Nephron (organoid): ENCODE measurements at regions not wholly inside any gene's neighbourhood (a gene's known extent, or its start where the extent isn't known, plus 50 kb on each side); places are given as distances from the start of the nearest gene placed in this dataset.

ENCODE experiments used
- H3K27ac Mint-ChIP-seq, 3 experiments: 2 replicates each; pipeline ENCODE4 v1.8.0; 2020; ENCODE audit warnings: mixed read lengths in 3 of 3, mild to moderate bottlenecking in 2 of 3, moderate library complexity in 1 of 3
- H3K27me3 Mint-ChIP-seq: 2 replicates; pipeline ENCODE4 v1.8.0; 2021; ENCODE audit warnings: low read depth, mild to moderate bottlenecking, moderate library complexity, mixed read lengths
- H3K36me3 Mint-ChIP-seq: 2 replicates; pipeline ENCODE4 v1.8.0; 2020; ENCODE audit warnings: low read depth, mixed read lengths
- H3K4me1 Mint-ChIP-seq: 2 replicates; pipeline ENCODE4 v1.8.0; 2020; ENCODE audit warnings: mixed read lengths
- H3K4me3 Mint-ChIP-seq, 3 experiments: 2 replicates each; pipeline ENCODE4 v1.8.0; 2020; ENCODE audit warnings: mild to moderate bottlenecking in 3 of 3, mixed read lengths in 3 of 3, moderate library complexity in 2 of 3
- H3K9me3 Mint-ChIP-seq: 2 replicates; pipeline ENCODE4 v1.8.0; 2020; ENCODE audit warnings: mixed read lengths
- TF ChIP-seq, protein P1 (sequence below), 3 experiments: fragments of 200-600 bp; sonication (generic); IDR thresholded peaks; one replicate each; pipeline ENCODE4 v1.5.0; 2021; ENCODE audit warnings: antibody characterized with exemption in 3 of 3; ENCODE audit not compliant: unreplicated experiment in 3 of 3

DNA sequence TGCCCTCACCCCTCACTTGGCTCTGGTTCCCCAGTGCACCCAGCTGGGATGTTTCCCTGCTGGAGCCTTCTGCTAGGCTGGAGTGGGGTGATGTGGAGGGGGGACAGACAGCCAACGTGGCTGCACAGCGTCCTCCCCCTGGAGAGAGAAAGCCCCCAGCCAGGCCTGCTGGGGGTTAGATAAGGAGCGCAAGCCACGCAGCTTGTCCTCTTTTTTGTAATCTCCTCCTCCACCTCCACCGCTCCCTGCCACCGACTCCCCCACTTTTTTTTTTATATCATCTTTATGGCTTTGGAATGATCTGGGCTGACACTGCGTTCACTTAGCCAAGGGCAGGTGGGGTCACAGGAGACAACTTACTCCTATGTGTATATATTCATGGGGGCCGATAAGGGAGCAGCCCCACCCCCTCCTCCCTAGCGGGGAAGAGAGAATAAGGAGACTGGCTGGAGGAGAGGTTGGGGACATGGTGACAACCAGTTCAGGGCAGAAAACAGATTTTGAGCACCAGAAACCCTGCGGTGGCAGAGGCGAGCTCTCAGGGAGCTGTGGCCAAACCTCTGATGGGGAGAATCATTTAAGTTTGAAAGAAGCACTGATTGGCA lies 169.9 kb upstream of the LHX5 start:
- Mint-ChIP-seq H3K27me3 (peaks cover 86% of the 10 kb centered on the region), H3K4me3 (no peak overlapping the region), H3K36me3 (no peaks in the 10 kb centered on the region), H3K4me1 (peaks cover 11% of the 10 kb centered on the region), H3K27ac (no peak overlapping the region), H3K9me3 (no peaks in the 10 kb centered on the region)
- TF ChIP-seq, protein P1, sequence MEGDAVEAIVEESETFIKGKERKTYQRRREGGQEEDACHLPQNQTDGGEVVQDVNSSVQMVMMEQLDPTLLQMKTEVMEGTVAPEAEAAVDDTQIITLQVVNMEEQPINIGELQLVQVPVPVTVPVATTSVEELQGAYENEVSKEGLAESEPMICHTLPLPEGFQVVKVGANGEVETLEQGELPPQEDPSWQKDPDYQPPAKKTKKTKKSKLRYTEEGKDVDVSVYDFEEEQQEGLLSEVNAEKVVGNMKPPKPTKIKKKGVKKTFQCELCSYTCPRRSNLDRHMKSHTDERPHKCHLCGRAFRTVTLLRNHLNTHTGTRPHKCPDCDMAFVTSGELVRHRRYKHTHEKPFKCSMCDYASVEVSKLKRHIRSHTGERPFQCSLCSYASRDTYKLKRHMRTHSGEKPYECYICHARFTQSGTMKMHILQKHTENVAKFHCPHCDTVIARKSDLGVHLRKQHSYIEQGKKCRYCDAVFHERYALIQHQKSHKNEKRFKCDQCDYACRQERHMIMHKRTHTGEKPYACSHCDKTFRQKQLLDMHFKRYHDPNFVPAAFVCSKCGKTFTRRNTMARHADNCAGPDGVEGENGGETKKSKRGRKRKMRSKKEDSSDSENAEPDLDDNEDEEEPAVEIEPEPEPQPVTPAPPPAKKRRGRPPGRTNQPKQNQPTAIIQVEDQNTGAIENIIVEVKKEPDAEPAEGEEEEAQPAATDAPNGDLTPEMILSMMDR (IDR thresholded peaks at IDR 0.05; ENCODE audit: unreplicated experiment in 3 of 3) = no peak

DNA sequence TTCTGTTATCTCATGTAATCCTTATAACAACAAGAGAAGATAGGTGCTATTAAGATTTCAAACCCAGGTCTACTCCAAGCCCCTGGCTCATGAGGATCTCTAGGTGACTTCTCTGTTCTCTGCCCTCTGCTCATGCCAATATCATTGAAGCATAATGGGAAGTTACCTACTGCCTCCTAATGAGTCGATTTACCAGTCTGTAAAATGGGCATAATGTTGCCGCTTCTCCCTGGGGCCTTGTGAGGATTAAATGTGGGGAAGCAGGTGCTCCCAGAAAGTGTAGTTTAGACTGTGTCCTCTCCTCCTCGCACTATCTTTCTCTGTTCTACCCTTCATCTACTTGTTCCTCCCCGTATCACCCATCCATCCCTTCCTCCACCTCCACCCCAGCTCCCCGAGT lies 169.2 kb upstream of the LHX5 start:
- Mint-ChIP-seq H3K27ac (no peak overlapping the region), H3K9me3 (no peaks in the 10 kb centered on the region), H3K4me1 (peaks cover 11% of the 10 kb centered on the region), H3K36me3 (no peaks in the 10 kb centered on the region), H3K27me3 (peaks cover 86% of the 10 kb centered on the region), H3K4me3 (no peak overlapping the region)
- TF ChIP-seq, protein P1 (IDR thresholded peaks at IDR 0.05; ENCODE audit: unreplicated experiment in 3 of 3) = no peak

DNA sequence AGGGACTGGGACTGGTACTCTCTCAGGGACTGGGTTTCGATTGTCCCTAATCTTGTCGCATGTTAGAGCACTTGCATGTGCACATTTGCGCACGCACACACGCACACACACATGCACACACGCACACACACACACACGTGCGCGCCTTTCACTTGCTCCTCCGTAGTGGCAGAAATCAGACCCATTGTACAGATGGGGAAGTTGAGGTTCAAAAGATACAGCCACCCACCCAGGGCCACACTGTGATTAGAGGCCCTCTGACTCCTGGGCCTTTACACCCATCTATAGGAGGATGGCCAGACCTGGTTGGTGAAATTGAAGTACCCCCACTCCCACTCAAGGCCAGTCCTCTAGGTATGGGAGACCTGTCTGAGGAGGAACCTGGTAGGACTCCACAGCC lies 167.8 kb upstream of the LHX5 start:
- peak overlapping the region; percentile 65 to 80 (median 69) for H3K4me3 Mint-ChIP-seq
- H3K27me3 Mint-ChIP-seq = peaks cover 87% of the 10 kb centered on the region
- TF ChIP-seq, protein P1 (IDR thresholded peaks at IDR 0.05; ENCODE audit: unreplicated experiment in 3 of 3) = no peak
- H3K9me3 Mint-ChIP-seq = no peaks in the 10 kb centered on the region
- peaks cover 11% of the 10 kb centered on the region for H3K4me1 Mint-ChIP-seq
- H3K27ac Mint-ChIP-seq = no peak overlapping the region
- no peaks in the 10 kb centered on the region for H3K36me3 Mint-ChIP-seq

DNA sequence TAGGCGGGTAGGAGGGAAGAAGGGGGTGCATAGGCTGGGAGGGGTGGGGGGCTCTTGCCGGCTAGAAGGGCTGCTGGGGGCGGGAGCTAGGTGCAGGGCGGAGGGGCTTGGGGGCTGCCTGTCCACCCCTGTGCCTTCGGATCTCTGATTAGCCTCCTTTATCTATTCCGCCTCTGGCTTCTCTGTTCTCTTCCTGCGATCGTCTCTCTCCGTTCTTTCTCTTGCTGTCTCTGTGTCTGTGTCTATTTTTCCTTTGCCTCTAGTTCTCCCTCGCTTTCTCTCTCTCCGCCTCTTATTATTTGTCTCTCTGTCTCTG lies 166.7 kb upstream of the LHX5 start:
- TF ChIP-seq, protein P1 (IDR thresholded peaks at IDR 0.05; ENCODE audit: unreplicated experiment in 3 of 3) = no peak
- H3K9me3 Mint-ChIP-seq = no peaks in the 10 kb centered on the region
- H3K4me3 Mint-ChIP-seq = peak overlapping the region; percentile 79 to 80 (median 80)
- no peak overlapping the region for H3K27ac Mint-ChIP-seq
- H3K27me3 Mint-ChIP-seq = peaks cover 86% of the 10 kb centered on the region
- H3K36me3 Mint-ChIP-seq = no peaks in the 10 kb centered on the region
- peaks cover 11% of the 10 kb centered on the region for H3K4me1 Mint-ChIP-seq

DNA sequence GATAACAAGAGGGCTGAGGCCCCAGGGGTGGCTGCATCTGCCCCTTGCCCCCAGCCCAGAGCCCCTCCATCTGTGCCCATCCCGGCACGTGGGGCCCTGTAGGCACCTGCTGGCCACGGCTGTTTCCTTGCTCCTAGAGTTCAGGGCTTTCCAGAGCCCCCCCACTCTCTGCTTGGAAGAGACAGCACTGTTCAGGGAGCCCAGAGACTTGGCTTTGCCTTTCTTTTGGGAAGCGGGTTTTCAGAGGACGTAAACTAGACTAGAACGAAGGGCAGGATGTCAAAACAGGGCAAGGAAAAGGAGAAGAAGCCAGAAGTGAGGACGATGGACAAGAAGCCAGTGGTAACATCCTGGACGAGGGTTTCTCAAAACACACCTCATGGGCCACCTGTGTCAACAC lies 163.3 kb upstream of the LHX5 start:
- Mint-ChIP-seq H3K27ac (no peak overlapping the region), H3K4me3 (no peak overlapping the region), H3K9me3 (peaks cover 9% of the 10 kb centered on the region), H3K36me3 (no peaks in the 10 kb centered on the region), H3K4me1 (peaks cover 11% of the 10 kb centered on the region), H3K27me3 (peaks cover 64% of the 10 kb centered on the region)
- TF ChIP-seq, protein P1 (IDR thresholded peaks at IDR 0.05; ENCODE audit: unreplicated experiment in 3 of 3) = no peak

DNA sequence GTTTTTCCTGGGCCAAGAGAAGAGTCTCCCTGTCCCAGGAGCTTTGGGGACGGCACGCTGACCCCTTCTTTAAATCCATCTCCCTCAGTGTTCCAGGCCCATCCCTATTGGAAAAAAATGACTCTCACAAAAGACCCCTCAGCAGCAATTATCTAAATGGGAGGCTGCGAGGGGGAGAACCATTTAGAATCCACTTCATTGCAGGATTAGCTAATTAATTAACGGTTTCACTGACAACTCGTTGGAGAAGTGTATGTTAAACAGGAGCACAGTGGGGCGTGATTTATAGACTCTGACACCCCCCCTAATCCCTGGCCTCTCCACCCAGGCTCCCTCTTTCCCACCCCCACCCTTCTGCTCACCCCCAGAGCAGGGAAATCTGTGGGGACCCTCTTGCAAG lies 162.8 kb upstream of the LHX5 start:
- peaks cover 64% of the 10 kb centered on the region for H3K27me3 Mint-ChIP-seq
- TF ChIP-seq, protein P1 (IDR thresholded peaks at IDR 0.05; ENCODE audit: unreplicated experiment in 3 of 3) = no peak
- peaks cover 11% of the 10 kb centered on the region for H3K4me1 Mint-ChIP-seq
- peaks cover 13% of the 10 kb centered on the region for H3K9me3 Mint-ChIP-seq
- no peaks in the 10 kb centered on the region for H3K36me3 Mint-ChIP-seq
- no peak overlapping the region for H3K27ac Mint-ChIP-seq
- no peak overlapping the region for H3K4me3 Mint-ChIP-seq
